B cell (primary cell): ENCODE measurements at regions not wholly inside any gene's neighbourhood (a gene's known extent, or its start where the extent isn't known, plus 50 kb on each side); places are given as distances from the start of the nearest gene placed in this dataset.

Experiments used
- EZH2 ChIP-seq: IDR thresholded peaks from 2 replicates; pipeline ENCODE4 v1.6.1; 2012; ENCODE audit warnings: borderline replicate concordance, low read depth, mild to moderate bottlenecking, moderate library complexity, low read length; ENCODE audit not compliant: insufficient read depth, poor library complexity, severe bottlenecking
- TF ChIP-seq, protein P1 (sequence below): fragments of 200-600 bp; IDR thresholded peaks from one replicate; pipeline ENCODE4 v1.8.0; 2022; ENCODE audit warnings: antibody characterized with exemption, mild to moderate bottlenecking

DNA sequence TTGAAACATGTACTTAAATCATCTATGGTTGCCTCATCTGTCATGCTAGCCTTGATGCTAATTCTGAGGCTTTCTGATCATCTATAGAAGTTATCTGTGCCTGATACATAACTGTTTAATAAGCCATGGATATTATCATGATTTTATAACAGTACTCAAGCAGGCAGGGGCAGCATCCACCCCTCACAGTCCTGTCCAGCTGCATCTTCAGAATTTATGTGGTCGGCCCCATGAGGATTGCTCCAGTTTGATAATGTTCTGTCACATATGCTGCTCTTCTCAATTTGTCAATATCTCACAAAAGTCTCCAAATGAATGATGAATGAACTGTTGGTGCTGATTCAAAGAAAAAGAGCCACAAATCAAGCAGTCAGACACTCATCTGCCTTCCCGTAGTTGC lies 335.1 kb upstream of the POM121L12 start:
- no peak for TF ChIP-seq EZH2
- TF ChIP-seq, protein P1, sequence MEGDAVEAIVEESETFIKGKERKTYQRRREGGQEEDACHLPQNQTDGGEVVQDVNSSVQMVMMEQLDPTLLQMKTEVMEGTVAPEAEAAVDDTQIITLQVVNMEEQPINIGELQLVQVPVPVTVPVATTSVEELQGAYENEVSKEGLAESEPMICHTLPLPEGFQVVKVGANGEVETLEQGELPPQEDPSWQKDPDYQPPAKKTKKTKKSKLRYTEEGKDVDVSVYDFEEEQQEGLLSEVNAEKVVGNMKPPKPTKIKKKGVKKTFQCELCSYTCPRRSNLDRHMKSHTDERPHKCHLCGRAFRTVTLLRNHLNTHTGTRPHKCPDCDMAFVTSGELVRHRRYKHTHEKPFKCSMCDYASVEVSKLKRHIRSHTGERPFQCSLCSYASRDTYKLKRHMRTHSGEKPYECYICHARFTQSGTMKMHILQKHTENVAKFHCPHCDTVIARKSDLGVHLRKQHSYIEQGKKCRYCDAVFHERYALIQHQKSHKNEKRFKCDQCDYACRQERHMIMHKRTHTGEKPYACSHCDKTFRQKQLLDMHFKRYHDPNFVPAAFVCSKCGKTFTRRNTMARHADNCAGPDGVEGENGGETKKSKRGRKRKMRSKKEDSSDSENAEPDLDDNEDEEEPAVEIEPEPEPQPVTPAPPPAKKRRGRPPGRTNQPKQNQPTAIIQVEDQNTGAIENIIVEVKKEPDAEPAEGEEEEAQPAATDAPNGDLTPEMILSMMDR = no peak
